SW 1271 (cell line): ENCODE measurements at regions not wholly inside any gene's neighbourhood (a gene's known extent, or its start where the extent isn't known, plus 50 kb on each side); places are given as distances from the start of the nearest gene placed in this dataset.
A peak's percentile ranks its signal among the peaks of the same experiment; 100 is the strongest.
"Not testable (repeated sequence)": the region's sequence is repeated elsewhere in the genome, so short reads cannot be mapped to it uniquely, and the experiment has no call there.

Experiments
- DNase-seq, 2 experiments: peaks; one replicate each; lab custom pipeline; 2025; lab: John Stamatoyannopoulos, UW

- not testable (repeated sequence) for DNase-seq
These were observed 478.8 kb downstream of the TMEM121 start for GRCh38 chr14:106004937-106005795.

DNA sequence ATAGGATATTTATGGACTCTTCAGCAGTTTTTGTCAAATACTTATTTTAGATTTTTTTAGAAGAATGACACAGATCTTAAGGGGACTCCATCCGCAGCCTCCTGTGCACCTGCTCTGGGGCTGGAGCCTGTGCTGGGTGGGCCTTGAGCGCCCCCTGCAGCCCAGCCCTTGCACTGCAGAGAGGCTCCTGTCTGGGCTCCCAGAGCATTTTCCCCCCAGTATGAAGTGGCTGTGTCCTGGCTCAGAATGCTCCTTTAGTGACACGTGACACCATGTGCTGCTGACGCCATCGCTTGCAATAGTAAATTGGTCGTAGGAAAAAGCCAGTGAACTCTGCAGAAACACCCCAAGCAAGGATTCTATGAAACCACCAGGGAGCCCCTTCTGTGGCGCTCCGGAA lies 479.7 kb downstream of the TMEM121 start:
- DNase-seq: peak in 1 of 2 experiments; percentile 7

- DNase-seq: not testable (repeated sequence)
These were observed 480.3 kb downstream of the TMEM121 start for GRCh38 chr14:106006716-106007115.

GRCh38 chr14:106010783-106011182 lies 484.4 kb downstream of the TMEM121 start:
- no peak for DNase-seq

- DNase-seq: peak in 1 of 2 experiments; percentile 51
These were observed 485.4 kb downstream of the TMEM121 start for GRCh38 chr14:106011631-106012360.

DNA sequence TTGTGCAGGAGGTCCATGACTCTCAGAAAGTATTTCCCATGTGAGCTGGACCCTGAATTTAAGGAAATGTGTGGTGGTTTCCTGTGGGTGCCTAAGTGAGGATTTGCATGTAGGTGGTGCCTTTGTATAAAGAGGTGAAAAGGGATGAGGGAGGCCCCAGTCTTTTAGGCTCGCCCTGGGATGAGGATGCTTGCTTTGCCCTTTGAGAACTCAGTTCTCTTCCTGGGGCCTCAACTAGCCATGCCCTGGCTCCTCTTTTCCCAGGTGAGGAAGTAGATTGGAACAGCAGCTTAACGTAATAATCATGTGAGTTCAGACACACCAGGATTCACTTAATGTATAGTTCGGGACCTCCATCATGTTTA lies 486.0 kb downstream of the TMEM121 start:
- DNase-seq: not testable (repeated sequence)

DNA sequence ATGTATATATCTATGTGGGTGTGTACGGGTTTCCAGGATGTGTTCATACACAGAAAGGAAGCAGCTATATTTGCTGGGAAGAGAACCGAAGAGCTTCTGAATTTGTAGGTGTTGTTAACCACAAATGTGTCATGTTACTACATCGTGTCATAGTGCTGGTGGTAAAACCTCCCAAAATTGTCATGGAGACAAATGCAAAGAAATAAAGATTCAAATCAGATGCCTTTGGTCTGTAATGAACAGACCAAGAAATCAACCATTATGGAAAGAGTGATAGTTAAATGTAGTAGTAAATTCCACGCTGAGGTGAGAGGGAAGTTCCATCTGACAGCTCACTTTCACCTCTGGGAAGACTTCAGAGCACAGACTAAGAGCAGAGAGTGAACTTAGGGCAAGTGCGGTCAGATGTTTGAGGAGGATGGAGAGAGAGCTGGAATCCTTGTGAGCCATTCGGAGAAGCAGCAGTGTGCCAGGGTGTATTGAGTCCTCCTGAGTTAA lies 487.5 kb downstream of the TMEM121 start:
- no peak for DNase-seq

DNA sequence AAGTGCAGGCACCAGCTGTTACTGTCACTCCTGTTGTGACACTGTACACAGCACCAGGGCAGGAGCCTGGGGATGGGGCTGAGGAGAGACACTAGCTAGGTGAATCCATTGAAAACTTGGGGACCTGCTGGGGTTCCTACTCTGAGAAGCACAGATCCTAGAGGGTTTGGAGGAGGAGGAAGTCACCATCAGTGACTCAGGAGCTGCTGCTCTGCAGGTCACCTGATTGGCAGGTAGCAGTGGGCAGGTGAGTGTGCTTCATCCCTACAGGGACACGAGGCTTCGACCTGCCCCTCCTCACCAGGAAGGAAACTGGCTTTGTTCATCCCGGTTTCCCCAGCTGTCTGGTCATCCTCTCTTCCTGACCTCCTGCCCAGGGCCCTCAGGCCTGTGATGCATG lies 491.6 kb downstream of the TMEM121 start:
- not testable (repeated sequence) for DNase-seq

DNA sequence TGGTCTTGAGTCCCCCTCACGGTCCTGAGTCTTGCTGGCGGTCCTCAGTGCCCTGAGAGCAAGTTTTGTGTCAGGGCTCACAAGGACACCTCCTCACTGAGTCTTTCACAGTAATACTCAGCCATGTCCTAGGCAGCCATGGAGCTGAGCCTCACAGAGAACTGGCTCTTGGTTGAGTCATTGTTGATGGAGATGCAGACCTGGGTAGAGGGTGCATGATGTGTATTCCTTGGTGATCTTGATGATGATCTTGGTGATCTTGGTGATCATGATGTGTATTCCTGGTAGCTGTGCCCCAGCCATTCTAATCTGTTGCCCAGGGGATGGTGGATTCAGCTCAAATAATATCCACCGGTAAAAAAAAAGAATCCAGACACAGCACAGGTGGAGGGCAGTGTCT lies 495.4 kb downstream of the TMEM121 start:
- DNase-seq: no peak

- DNase-seq: not testable (repeated sequence)
These were observed 496.3 kb downstream of the TMEM121 start for GRCh38 chr14:106022648-106023047.

GRCh38 chr14:106023411-106023810 lies 497.0 kb downstream of the TMEM121 start:
- no peak for DNase-seq

GRCh38 chr14:106024983-106025604 lies 498.7 kb downstream of the TMEM121 start:
- DNase-seq: no peak

GRCh38 chr14:106026026-106026425 lies 499.6 kb downstream of the TMEM121 start:
- DNase-seq: no peak

DNA sequence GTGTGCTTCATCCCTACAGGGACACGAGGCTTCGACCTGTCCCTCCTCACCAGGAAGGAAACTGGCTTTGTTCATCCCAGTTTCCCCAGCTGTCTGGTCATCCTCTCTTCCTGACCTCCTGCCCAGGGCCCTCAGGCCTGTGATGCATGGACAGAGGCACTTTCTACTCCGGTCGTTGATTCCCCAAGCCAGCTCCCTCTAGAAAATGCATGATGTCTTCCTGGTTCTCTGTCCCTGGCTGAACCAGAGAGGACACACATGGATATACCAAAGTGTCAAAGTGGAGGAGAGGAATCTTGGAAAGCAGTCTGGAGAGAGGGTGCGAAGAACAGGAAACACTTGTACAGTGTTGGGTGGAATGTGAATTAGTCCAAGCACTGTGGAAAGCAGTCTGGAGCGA lies 501.4 kb downstream of the TMEM121 start:
- not testable (repeated sequence) for DNase-seq

DNA sequence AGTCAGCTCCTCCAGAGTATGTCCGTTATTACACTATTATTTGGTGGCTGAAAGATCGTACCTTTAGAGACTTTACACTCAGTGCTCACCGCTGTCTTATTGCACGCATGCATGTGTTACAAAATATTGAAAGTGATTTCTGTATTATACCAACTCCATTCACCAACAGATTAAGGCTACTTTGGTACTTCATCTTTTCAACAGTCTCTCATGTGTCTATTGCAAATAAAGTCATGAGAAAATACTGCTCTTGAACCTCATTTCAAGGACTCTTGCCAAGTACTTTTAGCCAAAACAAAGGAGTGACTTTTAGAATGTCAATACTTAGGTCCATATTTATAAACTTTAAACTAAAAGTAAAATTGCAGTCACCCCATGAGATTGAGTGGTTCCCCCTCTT lies 503.6 kb downstream of the TMEM121 start:
- DNase-seq: no peak

DNA sequence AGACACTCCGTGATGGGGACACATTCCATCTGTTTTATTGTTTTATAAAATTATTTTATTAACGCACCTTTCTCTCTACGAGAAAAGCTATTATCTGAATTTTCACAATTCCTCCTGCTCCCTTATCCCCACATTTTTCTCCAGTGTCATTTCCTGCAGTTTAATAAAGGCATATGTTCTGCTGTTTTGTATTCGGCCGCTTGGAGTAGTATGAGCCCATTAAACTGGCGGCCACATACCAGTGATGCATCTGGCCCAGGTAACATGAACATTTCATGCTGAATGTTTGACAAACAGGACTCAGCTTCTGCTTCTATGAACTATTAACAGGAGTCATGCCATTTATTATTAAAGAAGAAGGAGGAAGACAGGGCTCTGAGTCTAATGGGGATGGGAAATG lies 511.0 kb downstream of the TMEM121 start:
- no peak for DNase-seq

GRCh38 chr14:106038263-106038662 lies 511.9 kb downstream of the TMEM121 start:
- DNase-seq: no peak

DNA sequence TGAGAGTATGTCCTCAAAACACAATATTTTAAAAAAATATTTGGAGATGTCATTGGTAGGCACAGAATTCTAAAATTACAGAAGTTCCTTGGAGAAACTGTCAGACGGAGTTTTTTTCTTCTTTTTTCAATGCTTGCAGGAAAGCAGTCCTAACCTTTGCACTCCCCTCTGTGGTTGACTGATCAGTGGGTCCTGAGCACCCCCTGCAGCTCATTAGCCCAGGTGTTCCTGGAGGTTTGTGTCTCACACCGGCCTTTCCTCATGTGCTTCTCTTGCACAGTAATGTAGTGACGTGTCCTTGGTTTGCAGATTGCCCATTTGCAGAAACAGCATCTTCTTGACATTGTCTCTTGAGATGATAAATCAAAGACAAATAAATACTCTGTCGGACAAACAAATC lies 513.0 kb downstream of the TMEM121 start:
- DNase-seq: no peak

GRCh38 chr14:106044515-106044914 lies 518.1 kb downstream of the TMEM121 start:
- no peak for DNase-seq

- peak in 1 of 2 experiments; percentile 45 for DNase-seq
These were observed 518.7 kb downstream of the TMEM121 start for GRCh38 chr14:106044949-106045596.

DNA sequence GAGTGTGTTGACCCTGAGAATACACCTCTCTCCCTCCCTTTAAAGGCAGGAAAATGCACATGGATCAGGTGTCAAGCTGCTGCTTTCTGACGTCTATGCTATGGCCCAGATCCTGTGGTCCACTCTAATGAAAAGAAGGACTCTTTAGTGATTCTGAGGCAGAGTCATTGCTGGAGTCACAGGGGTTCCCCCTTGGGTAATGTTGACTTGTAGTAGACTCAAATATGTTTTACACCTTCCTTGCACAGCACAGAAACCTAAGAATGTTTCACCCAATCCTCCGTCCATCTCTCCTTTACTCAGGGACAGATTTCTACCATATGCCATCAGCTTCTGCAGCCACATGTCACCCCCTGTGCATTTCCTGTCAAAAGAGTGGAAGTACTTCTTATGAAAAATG lies 525.4 kb downstream of the TMEM121 start:
- no peak for DNase-seq

GRCh38 chr14:106055289-106055688 lies 528.9 kb downstream of the TMEM121 start:
- no peak for DNase-seq
